GM18507 (cell line): ENCODE measurements at regions not wholly inside any gene's neighbourhood (a gene's known extent, or its start where the extent isn't known, plus 50 kb on each side); places are given as distances from the start of the nearest gene placed in this dataset.

Experiments
- DNase-seq: peaks from one replicate; pipeline ENCODE4 v3.0.0; 2011; ENCODE audit warnings: low read depth; ENCODE audit not compliant: insufficient read length; ENCODE audit errors: extremely low spot score
- FAIRE-seq: peaks from 2 replicates; lab custom pipeline; 2011; peaks lifted over from hg19 to GRCh38; lab: Jason Lieb, UNC

DNA sequence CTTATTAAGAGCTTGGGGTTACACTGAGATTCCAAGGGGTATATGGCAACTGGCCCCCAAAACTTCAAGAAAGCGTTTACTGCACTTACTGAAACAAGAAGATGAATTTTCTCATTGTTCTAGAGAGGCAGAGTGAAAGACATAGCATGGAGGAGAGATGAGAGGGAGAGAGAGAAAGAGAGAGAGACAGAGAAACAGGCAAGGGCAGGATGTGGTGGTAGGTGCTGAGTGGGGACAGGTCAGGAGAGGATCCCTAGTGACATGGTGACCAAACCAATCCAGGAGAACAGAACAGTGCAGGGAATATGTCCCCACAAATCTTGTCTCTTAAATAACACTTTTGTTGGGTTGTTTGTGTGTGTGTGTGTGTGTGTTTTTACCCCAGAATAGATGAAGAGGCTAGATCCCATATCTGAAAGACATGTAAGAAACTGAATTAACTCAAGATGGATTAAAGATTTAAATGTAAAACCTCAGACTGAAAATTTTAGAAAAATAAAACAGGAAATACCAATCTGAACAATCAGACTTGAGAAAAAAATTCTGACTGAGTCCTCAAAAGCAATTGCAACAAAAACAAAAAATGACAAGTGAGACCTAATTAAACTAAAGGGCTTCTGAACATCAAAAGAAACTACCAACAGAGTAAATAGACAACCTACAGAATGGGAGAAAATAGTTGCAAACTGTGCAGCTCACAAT is 202.2 kb downstream of the QDPR start:
- DNase-seq (no peak), FAIRE-seq (no peak)

DNA sequence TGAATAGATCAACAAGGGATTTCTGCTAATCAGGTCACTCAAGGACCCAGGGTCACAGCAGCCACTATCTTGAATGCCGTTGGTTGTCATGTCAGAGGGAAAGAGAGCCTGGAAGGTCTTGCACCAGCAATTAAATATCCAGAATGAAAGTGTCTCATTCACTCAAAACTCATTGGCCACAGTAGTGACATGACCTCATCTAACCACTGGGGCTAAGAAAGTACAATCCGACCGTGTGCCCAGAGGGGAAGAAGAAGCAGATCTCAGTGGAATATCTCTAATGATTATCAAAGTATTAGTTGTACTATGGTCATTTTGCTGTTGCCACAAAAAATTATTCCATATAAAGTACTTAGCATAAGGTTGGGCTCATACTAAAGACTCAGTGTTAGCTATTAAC is 210.0 kb downstream of the QDPR start:
- DNase-seq: no peak
- FAIRE-seq: no peak

DNA sequence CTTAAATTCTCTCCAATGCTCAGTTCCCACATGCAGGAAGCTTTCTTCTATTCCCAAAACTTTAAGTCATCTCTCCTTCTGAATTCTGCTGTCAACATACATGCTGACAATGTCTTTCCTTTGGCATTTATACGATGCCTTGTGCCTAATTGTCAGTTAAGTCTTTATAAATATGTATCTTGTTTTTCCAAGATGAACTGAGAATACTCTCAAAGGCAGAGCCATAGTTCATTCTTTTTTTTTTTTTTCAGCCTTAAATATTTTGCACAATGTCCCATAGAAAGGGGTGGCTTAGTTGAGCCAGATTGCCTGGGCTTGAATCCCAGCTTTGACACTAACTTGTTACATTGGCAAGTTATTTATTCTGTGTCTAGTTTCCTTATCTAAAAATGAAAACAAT is 210.6 kb downstream of the QDPR start:
- FAIRE-seq: no peak
- DNase-seq: no peak

DNA sequence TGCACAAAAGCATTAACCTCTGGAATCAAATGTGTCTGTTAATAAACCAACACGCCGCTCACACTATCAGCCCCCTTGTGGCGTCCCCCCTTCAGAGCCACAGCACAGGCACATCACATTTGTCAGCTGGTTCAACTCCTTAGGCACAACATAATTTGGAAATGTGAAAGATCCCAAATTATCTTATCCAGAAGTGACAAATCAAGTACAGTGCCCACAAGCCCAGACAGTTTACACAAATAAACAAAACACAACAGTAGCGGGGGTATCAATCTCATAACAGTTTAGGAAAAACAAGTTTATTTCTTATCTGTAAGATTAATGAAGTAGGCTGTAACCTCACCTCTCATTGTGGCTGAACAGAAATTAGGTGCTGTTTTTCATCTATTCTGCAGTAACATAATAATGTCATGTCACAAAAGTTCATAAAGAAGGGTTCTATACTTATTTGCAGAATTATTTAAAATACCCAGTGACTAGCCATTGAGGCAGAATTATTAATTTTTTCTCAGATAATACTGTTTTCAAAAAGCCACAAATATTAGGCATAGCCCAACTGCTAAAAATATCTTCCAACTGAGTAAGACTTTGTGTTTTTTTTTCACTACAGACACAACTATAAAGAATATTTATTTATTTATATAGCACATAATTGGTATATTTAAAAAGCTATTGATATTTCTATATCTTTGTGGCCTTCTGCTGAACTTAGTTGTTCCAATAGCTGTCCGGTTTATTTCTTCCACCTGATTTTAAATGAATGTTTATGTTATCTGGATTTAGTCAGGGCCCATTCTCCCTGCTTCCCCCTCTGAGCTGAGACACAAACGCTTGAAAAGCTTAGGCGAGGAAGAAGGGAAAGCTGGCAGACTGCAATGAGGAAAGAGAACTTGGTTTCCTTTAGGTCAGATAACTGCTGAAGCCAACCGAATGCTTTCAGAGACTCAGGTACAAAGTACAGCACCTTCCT is 214.7 kb downstream of the QDPR start:
- DNase-seq (no peak), FAIRE-seq (no peak)

DNA sequence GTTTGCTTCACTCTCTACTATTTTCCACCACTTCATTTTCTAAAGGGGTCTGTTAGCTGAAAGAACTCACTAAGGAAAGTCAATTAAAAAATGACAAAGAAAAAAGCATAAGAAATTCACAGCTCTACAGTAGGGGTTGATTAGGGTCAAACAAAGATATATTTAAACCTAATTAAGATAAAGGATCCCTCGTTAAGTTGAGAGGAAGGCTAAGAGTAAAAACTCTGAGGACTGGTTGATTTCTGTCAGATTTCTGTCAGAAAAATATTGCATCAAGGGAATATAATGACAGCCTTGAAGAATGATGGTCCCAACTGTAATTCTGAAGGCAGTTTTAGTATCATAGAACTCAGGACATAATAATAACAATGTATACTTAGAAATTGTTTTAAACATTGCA is 218.0 kb downstream of the QDPR start:
- no peak for DNase-seq
- no peak for FAIRE-seq

DNA sequence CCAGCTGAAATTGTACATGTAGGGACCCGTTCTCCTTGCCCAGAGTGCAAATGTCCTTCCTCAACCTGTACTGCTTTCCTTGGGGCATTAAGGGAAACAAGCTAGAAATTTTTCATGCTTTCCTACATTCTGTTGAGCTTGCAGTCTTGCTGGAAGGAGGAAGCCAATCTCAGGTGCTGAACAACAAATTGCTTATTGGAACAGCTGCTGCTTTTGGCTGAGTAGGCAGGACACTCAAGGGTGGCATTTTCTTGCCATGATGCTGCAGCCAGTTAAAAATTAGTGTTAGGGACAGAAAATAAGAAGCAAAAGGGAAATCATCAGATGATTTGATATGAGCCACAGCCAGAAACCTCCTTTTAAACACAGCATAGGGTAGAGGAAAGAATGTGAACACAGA is 223.7 kb downstream of the QDPR start:
- DNase-seq: no peak

DNA sequence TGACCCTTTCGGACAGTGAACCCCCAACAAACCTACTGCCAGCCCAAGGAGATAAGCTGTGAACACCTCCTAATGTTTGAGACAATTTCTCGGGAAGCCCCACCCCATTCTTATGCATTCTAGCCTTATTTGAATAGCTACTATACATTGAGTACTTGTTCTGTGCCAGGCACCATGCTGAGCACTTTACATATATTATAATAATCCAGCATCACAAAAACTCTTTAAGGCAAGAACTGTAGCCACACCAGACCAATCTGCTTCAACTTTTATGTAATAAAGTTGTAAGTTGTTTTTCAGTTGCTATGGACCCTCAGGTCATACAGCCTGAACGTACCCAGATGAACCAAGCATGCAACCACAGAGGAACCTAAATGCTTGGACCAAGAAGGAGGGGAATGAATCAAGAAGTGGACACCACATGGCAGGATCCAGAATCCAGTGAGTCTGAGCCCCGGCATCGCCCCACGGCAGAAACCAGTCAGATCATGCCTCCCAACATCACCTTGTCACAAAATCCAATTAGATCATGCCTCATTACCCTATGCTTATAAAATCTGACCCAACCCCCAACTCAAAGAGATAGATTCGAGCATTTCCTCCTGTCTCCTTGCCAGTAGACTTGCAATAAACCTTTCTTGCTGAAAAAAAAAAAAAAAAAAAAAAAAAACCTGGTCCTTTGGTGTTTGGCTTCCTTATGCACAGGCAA is 225.0 kb downstream of the QDPR start:
- DNase-seq: no peak
- FAIRE-seq: no peak

More for the DNA sequence above, 223.7 kb downstream of the QDPR start:
- FAIRE-seq: no peak

DNA sequence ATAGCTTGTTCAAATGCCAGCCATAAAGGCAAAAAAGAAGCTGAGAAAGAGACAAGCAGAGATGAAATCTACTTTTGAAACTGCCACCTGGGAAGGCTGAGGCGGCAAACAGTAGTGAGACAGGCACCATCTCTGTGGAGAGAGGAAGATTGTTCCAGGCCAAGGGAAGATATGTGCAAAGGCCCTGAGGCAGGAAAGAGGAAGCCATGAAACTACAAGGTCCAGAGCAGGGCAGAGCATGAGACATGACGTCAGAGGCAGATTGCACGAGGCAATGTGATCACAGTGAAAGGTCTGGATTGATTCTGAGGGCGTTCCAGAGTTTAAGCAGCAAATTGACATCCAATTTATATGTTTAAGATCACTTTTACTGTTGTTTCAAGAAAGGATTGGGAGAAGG is 226.1 kb downstream of the QDPR start:
- no peak for FAIRE-seq

DNA sequence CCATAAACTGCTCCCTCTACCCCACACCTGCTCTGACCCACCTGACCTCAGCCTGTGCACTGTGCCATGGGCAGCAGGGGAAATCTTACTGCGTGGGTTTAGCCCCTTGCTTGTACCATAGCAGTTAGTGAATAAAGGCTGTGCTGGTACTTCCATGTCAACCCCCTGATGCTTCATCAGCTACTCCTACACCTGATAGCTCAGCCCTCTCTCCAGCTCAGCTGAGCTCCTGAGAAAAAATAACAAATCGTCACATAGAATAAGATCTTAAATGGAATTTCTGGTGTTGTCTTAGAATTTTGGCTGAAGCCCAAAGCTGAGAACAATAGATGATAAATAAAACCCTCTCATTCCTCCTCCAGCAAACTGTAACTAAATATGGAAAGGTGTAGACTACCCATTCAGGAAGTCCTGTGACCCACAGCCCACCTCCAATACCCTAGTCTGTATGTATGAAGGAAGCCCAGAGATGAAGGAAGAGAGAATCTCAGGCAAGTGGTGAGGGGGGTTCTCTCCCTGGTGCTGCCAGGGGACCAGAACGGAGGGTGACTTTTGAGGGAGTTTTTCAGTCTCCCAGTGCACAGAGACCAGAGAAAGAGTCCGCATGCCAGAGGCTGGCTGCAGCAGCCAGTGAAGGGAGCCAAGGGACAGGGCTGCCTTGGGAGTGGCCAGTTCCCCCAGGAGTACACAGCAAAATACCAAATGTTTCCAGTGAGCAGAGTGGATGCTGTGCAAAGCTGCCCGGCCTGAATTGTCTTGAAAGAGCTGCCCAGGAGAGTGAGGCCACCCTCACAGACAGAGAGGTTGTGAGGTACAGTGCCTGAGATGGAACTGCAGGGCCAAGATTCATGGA is 227.3 kb downstream of the QDPR start:
- FAIRE-seq (no peak), DNase-seq (no peak)

More for the DNA sequence above, 226.1 kb downstream of the QDPR start:
- no peak for DNase-seq

DNA sequence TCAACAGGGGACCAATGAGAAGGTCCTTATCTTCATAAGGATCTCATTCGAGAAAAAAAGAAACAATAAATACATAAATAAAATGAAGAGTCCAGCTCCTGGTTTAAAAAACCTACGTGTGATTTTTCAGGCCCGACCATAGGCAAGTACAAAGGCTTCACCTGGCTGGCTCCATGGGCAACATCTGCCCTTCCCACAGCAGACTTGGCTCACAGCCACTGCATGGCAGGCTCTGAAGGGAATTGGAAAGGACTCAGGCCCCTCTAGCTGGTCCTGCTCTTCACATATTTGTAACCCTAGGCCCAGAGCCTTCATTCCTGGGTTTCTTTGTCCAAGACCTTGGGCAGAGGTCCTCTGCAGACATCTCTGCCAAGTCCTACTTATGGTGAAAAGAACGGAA is 228.1 kb downstream of the QDPR start:
- DNase-seq: no peak
- no peak for FAIRE-seq

DNA sequence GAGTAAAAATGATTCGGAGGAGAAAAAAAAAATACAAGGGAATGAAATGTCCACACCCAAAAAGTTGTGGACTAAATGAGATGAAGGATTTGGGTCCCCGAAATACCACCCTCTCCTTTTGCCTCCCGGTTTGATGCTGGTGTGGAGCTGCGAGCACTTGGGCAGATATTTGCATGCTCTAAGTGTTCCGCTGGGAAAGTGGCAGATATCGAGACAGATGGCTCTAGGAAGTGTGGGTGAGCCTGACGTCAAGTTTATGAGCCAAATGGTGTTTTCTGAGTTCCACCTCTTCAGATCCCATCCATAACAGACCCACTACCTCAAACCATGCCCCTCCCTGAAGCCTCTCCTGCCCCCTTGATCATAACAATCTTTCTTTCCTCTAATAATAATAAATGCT is 228.6 kb downstream of the QDPR start:
- DNase-seq (no peak), FAIRE-seq (no peak)

DNA sequence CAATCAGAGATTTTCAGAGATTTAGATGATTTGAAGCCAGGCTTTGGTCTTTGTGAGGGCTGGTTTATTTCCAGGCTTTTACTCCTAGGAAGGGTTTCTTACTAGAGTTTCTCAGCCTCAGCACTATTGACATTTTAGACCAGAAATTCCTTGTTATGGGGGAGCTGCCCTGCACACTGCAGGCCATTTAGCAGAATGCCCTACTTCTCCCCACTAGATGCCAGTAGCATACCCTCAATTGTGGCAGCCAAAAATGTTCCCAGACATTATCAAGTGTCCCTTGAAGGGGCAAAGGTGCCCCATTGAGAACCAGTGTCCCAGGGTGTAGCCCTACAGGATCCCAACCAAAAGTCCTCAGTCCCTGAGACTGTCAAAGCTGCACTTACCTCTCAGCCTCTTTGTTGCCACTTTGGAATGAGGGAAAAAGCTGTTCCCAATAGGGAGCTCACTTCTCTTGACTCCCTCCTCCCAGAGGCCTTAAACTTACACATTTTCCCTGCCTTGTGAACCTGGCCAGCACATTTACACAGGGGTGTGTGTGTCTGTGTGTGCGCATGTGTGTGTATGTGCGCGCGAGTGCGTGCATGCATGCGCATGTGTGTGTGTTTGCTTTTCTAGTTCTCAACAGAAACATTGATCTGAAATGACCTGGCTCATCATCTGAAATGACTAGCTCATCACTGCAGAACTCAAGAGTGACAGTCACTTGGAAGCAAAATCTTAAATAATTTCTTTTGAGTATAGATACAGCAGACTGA is 231.4 kb downstream of the QDPR start:
- DNase-seq (no peak), FAIRE-seq (no peak)

DNA sequence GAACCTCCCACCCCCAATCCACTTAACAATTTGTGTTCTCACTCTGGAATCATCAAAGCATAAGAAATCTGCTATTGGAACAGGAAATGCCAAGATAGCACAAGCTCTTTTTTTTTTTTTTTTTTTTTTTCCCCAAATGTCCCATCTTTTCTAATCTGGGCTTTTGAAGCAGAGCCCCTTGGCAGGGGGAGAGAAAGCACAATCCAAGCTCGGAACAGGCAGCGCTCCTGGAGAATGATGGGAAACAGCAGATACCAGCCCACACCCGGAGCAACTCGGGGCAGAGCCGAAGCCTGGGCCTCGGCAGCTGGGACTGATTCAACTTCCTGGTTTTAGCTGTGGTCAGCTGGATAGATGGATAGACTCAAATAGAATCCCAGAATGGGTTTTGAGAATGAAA is 235.1 kb downstream of the QDPR start:
- no peak for FAIRE-seq
- no peak for DNase-seq

DNA sequence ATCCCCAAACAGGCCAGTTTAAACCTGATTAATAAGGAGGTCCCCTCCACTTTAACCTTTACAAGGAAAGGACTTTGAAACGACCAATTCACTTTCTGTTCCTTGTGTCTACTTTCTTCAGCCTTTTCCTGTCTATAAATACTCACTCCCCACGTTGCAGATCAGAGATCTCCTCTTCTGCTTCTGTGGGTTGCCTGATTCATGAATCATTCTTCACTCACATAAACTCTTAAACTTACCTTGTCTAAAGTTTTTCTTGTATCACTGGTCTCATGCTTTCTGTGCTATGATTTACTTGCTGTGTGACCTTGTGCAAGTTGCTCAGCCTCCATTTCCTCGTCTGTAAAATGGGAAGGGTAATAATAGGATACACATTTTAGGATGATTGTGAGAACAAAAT is 236.1 kb downstream of the QDPR start:
- no peak for DNase-seq
- FAIRE-seq: no peak

DNA sequence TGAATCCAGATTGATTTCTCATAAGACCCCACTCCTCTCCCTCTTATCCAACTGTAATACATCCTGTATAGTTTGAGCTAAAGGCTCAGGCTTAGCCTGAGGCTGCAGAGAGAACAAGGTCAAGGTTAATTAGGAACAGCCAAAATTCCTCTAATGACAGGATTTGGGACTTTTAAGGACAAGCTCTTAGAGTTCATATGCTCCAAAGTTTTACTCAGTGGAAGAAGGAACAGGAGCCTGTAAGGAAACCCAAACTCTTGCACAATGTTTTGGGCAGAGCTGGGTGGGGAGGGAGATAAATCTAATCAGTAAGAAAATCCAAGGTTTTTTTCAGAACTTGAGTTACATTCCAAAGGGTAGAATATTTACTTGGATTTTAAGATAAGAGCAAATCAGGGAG is 238.8 kb downstream of the QDPR start:
- DNase-seq (no peak), FAIRE-seq (no peak)

DNA sequence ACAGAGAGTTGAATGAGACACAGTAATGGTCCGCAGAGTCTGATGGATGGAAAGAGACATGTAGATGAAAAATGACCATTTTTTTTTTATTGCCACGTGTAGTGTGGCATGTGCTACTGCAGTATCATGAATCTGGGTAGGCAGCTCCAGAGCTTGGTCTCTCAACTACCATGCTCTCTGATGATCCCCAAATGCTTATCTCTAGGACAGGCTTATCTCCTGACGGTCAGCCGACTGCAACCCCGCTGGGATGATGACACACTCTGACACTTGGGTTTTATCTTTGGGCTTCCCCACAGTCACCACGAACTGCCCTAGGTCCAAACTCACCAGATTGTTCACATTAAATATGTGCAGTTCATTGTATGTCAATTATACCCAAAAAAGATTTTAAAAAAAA is 239.7 kb downstream of the QDPR start:
- no peak for FAIRE-seq

DNA sequence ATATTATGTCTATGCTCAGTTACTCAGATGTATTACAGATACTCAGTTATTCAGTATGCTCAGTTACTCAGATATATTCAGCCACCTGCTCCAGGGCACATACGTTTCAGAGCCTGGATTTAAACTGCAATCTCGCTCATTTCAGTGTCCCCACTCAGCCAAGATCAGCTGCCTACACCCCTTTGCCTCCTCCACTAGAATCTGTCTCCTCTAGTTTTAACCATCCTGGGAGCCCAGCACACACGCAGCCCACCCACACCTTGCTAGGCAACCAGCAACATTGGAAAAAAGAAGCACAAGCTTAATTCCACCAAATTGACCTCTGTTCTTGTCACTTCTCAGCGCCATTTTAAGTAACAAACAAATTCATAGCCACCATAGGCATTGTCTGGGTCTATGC is 246.2 kb downstream of the QDPR start:
- FAIRE-seq (no peak), DNase-seq (no peak)

More for the DNA sequence above, 239.7 kb downstream of the QDPR start:
- no peak for DNase-seq

DNA sequence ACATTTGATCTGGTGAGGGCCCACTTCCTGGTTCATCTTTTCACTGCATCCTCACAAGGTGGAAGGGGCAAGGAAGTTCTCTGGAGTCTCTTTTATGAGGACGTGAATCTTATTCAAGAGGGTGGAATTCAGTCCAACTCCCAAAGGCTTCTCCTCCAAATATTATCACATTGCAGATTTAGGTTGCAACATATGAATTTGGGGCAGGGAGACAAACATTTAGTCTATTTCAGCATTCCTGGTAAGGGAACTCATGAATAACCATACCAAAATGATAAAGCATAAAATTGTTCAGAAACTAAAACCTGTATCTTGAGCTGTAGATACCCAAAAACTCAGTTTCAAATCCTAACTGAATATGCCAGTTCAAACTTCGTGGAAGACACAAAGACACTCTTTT is 246.8 kb downstream of the QDPR start:
- FAIRE-seq: no peak
- no peak for DNase-seq
